COLO668 (cell line): ENCODE measurements at regions not wholly inside any gene's neighbourhood (a gene's known extent, or its start where the extent isn't known, plus 50 kb on each side); places are given as distances from the start of the nearest gene placed in this dataset.

ENCODE experiments used
- DNase-seq: peaks from one replicate; lab custom pipeline; 2025; ENCODE audit not compliant: unreplicated experiment; lab: John Stamatoyannopoulos, UW

DNA sequence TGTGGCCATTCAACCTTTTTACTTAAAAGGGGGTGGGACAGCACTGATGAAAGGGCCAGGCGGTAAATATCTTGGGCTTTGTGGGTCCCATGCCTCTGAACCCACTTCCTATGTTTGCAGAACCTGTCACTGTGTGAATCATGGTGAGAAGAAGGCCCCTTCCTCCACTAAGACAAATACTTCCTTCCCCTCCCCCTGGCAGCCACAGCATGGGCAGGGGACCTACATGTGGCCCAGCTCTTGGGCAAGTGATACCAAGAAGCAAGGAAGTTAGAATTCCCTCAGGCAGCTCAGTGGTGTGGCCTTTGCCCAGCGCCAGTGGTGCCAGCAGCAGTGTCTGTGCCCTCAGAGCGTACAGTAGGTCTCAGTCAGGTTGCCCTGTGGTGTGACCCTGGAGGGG is 168.6 kb downstream of the TRIM33 start:
- DNase-seq, result no peak

DNA sequence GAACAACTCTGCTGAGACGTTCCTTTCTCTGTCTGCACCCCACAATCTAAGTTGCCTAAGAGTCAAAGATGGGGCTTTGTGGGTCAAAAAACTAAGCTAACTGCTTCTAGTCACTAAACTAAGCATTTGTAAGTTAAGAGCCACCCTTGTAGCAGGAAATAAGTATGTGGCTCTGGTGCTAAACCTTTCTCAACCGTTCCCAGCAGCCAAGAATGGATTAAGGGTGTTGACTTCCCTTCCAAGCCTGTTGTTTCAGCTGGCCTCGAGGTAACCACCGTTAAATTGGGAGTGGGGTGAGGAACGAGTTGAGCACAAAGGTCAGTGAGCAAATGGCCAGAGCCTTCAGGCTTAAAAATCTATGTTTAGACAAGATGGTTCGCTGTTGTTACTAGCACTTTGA is 169.1 kb downstream of the TRIM33 start:
- DNase-seq, result no peak

DNA sequence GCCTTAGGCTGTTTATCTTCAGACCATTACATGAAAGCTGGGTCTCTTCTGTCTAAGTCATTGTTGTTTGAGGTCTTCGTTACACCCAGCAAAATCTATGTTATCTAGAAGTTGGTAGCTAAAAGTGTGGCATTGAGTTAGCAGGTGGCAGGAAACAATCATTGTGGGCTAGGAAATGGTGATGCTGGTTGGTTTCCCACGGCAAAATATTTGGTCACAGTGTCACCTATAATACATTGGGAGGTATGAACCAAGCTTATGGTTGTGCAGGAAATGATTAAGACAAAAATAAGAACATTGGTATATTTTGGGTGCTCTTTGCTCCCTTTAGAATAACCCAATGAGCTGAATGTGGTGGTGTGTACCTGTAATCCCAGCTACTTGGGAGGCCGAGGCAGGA is 169.7 kb downstream of the TRIM33 start:
- no peak for DNase-seq

DNA sequence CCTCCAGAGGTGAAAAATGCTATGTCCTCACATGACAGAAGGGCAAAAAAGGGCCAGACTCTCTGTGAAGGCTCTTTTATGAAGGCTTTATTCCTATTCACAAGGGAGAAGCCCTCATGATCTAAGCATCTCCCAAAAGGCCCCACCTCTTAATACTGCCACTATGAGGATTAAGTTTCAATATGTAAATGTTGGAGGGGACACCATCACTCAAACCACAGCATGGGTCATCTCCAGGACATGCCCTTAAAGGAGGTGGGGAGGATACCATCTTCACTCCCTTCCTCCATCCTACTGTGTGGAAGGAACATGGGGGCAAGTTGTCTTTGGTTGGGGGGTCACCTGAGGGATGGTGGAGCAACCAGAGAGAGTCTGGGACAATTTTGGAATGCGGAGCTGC is 170.1 kb downstream of the TRIM33 start:
- no peak for DNase-seq

DNA sequence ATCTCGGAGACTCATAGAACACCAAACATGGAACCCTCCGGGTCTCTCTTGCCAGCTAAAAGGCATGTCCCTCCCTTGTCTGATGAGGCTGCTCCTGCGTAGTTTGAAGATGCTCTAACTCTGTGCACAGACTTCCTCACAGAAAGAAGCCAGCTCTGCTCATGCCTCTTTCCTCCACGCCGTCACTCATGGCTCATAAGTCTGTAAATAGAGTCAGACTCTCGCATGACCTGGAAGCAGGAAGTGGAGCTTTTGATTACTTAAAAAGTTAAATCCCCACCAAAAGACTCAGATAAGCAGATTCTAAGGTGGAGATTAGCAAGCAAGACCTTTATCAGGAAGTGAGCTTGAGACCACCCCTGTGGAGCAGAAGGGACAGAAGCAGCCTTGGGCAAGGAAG is 171.6 kb downstream of the TRIM33 start:
- DNase-seq, result no peak

DNA sequence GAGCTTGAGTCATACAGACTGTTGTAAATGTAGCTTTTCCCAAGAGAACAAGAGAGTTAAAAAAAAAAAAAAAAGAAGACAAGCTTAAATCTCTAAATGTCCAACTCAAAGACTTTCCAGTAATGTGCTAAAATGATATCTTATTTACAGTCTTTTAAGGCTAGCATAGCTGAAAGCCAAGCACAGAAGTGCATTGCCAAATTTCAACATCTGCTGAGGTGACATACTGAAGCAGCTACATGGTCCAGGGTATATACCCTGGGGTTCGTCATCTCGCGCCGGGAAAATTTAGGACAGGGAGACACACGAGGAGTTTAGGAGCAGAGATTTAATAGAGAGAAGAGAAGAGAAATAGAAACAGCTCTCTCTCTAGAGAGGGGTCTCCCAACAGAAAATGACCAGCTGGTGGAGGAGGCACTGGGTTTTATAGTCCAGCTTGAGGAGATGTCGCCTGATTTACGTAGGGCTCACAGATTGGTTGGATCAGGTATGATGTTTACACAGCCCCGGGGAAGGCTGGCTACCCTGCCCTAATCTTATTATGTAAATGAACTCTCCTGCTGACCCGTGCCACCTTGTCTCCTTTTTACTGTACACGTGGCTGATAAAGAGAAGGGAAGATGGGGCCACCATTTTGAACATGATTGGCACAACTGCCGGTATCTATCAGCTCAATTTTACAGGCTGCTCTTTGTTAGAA is 172.7 kb downstream of the TRIM33 start:
- DNase-seq, result no peak

DNA sequence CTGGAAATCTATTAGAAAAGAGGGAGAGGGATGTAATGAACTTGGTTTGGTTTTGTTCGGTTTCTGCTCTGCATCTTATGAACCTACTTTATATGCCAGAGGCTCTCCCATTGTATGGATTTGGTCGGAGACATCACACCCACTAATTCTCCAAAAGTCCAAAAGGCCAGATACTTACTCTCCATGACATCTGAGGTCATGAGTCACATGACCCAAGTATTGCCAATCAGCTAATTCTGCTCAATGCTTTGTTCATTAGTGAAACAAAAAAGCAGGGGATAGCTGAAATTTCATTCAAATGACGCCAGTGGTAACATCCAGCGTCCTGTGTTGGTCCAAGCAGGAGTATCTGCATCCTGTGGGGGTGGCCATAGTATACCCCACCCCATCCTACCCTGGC is 173.6 kb downstream of the TRIM33 start:
- no peak for DNase-seq

DNA sequence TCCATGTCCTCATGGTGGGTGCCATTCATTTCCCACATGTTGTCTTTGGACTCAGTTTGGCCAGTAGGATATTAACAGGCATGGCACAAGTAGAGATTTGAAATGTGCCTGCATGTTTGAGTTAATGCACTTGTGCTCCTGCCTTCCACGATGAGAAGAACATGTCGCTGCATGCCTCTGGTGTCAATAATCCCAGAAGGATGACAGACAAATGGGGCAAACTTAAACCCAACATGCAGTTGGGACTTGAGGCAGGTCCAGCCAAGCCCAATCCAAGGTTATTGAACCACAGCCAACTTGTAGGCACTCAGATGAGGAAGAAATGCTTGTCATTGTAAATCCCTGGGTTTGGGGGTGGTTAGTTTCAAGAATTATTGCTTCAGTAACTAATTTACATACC is 174.6 kb downstream of the TRIM33 start:
- no peak for DNase-seq

DNA sequence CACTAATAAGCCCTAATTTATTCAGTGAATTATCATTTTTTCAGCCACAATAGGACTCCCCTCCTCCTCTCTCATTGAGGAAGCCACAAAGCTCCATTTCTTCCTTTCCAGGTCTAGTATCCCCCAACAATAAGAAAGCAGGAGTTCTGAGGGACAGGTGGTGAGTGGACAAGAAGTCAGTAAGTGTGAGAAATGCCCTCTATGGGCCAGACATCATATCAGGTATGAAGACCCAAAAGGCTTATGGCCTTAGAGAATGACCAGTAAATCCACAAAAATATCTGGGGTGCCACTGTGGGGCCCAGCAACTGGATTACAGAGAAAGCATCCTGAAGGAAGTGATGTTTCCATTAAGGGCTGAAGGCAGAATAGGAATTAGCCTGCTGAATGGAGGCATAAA is 175.7 kb downstream of the TRIM33 start:
- DNase-seq, result no peak

DNA sequence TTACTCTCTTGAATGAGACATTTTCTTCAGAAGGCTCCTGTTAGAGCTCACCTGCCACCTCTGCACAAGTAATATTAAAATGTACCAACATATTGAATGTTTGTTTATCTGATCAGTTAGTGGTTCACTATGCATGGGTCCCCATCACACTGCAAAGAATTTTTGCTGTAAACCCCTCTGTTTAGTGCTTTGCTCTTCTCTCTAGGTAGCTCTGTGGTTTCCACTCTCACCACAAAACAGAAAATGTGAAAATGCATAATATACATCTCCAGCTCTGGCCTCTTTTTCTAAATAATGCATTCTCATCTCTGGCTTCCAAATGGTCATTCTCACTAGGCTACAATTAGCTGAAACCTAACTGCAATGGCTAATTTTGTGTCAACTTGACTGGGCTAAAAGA is 176.7 kb downstream of the TRIM33 start:
- DNase-seq, result no peak

DNA sequence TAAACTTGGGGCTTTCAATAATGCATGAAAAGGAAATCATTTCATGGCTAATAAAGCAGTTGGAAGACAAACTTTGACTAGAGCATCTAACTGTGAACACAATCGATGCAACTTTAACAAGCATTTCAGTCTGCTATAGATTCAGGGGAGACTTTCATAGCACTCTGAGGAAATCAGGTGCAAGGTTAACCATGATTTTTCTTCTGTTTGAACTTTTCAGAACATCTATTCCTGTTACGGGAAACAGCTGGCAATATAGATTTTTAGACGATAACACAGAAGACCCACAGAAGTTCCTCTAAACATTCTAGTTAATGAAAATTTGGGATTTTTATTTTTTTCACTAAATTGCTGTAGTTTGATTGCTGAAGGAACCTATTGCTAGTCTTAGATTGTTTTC is 177.3 kb downstream of the TRIM33 start:
- DNase-seq, result no peak

DNA sequence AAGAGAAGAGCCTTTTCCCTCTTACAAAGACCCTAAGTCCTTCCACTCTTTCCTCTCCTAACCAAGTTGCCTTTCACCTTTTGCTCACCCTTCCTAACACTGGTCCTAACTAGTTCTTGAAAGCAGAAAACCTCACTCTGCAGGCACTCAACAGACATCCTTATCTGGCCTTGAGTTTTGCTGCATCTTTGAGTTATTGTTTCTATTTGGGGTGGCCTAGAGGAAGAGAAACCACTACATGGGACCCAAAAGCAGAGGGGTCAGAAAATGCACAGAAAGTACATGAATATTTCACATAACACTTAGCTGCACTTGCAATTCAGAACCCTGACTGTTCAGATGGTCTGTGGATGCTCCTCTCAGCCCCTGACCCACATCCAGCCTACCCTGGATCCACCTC is 178.3 kb upstream of the SYT6 start:
- no peak for DNase-seq

DNA sequence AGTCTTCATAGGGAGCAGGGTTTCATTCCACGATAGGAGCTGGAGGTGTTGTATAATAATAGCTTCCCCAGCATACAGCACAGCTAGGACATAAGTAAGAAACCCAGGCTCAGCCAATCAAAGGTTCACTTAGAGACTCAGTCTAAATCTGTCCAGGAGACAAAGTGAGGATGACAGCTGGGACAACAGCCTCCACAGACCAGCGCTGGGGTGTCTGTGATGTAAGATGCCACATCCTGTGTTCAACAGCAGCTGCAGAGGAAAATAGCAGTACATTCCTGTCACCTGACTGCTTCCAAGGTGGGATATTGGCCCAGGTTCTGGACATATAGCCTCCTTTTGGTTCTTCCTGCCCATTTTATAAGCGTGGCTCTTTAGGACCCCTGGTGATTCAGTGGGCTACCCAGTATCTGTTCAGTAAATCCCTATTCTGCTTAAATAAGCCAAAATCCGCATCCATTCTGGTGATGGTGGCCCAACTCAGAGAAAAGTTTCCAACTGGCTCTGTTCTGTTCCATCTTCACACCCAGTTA is 176.8 kb upstream of the SYT6 start:
- DNase-seq, result no peak

DNA sequence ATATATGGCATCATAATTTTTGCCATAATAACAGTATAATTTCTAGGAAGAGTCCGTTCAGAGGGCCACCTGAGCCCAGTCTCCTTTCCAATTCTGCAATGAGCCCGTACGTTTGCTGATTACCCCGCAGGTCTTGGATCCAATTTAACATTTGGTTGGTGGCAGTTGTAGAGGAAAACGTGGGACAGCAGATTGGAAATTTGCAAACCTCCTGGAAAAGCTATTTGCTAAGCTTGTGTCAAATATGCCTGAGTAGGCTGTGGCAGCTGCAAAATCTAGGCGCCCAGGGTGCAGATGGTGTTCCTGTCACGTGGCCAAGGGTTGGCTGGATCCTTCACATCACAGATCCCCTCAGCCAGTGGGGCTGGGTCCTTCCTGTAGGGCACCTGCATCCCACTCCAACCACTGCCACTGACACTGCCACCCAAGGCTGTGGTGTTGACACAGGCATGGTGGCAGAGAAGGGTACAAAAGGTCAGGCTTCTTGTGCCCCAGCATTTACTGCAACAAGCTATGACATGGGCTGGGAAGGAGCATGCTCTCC is 174.8 kb upstream of the SYT6 start:
- no peak for DNase-seq

DNA sequence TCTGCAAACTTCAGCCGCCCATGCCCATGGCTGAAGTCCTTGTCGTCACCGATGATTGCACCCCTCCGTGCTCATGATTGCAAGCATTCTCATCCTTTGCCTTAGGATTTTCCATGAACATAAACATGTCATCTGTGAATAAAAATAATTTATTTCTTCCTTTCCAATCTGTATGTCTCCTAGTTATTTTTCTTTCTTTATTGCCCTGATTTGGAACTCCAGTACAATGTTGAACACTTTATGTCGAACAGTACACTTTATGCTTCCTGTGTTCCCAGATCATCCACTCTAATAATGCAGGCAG is 170.9 kb upstream of the SYT6 start:
- DNase-seq, result no peak

DNA sequence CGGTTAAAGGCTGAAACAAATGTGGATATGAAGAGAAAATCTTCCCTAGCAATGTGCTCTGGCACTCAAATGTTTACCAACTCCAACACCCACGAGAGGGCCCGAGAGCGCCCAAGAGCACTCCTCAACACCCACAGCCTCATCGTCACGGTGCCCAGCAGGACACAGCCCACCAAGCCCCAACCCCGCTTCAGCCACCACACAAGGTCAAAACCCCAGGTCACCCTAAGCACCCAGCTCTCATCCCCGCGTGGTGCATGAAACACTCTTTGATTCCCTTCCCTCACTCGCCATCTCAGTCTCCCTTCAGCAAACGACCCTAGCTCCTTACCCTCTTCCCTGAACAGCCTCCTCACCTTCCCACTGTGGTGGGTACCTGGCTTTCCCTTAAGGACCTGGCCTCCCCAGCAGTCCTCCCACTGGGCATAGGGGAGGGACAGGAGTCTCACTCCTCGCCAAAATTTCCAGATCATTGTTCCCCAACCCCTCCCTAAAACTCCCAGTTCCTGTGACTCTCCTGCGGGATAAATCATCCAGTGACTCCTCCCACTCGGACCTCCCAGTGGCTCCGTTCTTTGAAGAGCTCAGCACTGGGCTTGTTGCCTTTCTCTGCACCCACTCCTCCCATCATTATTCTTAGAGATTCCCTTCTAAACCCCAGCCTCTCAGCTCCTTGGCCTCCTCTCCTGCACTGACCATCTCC is 170.4 kb upstream of the SYT6 start:
- no peak for DNase-seq

DNA sequence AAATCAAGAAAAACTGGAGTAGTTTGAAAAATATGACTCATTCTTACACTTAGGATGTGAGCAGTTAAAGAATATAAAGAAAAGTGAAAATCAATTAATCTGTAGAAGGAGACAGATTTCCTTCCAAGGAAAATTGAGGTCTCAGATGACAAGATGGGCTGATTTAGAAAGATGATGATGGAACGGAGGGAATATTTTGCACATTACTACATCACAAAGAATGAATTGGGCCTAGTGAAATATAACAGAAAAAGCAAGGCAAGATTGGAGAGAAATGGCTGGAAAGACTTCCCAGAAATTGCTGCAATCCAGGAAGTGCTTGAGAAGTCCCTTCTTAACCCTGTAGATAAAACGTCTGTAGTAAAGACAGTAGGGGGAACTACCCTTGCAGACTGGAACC is 169.1 kb upstream of the SYT6 start:
- no peak for DNase-seq

DNA sequence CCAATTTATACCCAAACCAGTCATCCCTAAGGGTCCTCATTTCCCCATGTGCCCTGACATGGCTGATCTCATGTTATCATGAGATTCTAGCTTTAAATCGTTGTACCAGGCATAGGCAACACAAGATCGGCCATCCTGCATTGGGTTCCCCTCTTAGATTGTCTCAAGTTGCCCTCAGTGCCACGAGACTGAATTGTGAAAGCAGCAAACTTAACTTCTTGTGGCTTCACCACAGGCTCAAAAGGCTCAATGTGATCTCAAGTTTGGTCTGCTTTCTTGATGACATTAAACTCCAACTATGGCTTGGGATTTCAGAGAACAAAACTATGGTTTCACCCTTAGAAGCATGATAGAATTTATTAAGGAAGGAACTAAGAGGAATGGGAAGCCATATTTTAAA is 168.5 kb upstream of the SYT6 start:
- DNase-seq, result no peak

DNA sequence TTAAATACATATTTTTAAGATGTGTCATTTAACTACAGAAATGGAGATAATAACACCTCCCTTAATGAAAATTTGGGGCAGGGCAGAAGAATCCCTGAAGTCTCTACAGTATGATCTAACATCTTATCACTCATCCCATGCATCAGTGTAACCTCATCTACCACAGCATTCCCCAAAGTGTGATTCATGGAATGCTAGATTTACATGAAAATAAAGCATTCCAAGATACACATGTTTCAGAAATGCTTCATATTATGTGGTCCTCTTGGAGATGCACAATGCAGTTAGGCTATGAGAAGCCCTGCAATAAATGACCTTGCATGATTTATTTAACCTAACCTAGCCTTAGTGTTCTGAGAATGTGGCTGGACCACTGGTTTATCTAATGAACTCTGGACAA is 166.9 kb upstream of the SYT6 start:
- no peak for DNase-seq

DNA sequence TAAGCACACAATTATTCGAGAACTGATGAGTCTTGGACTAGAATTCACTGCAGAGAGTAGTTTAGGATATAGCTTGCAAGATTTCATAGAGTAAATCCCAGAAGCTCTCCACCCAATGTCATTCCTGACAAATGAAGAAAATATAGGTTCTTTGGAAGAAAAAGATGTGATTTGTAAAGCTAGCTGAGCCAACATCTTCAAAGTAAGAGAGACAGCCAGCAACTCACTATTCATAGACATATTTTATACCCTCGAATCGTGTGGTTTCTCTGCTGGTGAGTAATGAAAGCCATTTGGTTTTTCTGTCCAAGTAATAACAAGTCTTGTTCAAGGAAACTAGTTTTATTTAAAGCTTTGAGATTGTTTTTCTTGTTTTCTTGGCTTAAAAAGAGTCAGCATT is 165.7 kb upstream of the SYT6 start:
- DNase-seq, result no peak

DNA sequence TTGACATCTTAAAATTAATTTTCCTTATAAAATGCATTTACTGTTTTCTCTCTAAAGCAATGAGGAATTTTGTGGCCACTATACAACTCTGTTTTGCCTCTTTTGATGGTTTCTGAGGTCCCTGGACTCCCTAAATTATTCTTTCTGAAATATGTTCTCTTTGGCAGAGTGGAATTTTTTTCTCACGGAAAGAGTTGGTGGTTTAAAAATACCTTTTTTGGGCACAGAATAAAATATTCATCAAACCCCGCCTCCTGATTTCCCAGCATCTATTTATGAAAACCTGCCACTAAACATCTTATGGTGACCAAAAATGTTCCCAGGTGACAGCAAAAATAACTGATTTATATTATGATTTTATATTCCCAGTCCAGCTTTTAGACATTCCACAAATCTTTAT is 165.3 kb upstream of the SYT6 start:
- DNase-seq, result no peak

DNA sequence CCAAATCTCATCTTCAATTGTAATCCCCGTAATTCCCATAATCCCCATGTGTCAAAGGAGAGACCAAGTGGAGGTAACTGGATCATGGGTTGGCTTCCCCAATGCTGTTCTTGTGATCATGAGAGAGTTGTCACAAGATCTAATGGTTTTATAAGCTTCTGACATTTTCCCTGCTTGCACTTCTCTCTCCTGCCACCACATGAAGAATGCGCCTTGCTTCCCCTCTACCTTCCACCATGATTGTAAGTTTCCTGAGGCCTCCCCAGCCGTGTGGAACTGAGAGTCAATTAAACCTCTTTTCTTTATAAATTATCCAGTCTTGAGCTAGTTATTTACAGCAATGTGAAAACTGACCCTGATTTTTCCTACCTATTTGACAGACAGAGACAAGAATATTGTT is 162.5 kb upstream of the SYT6 start:
- no peak for DNase-seq

DNA sequence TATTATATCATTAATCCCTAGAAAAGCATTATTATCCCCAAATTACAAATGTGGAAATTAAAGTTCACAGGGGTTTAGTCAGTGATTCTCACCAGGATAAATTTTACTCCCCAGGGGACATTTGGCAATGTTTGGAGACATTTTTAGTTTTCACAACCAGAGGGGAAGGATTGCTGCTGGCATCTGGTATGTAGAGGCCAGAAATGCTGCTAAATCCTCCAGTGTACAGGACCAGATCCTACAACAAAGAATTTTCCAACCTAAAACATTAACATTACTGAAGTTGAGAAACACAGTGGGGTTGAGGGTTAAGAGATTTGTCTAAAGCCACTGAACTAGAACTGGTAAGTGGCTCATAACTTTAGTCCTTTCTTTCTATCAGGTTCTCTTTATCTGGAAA is 162.0 kb upstream of the SYT6 start:
- no peak for DNase-seq
